ENCODE measurements at regions not wholly inside any gene's neighbourhood (a gene's known extent, or its start where the extent isn't known, plus 50 kb on each side); places are given as distances from the start of the nearest gene placed in this dataset.

DNA sequence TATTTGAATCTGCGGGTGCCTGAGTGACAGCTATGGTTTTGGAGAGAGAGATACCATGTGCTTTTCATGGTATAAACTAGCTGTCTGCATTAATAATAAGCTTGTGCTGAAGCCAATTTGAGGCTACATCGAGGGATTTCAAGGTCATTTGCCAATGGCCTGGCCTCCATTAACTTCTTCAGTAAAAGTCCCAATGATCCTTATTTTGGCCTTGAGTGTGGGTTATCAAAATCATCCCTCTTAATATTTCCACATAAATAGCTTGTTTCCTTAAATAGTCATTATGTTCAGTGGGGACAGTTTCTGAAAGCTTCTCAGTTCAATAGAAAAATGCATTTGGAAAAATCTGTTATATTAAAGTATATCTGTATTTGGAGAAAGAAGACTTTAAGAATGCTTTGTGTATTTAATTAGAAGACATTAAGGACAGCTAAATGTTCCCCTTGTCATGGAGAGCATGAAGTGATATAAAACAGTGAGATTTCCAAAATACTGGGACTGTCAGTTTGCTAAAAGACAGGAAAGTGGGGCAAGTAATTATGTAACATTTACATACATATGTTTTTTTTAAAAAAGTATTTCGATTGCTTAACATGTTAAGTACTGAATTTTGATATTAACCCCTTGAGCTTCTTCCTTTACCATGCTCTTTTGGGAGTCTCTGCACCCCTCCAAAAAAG is 355.5 kb upstream of the ZEB2 start:
- DNase-seq (ENCODE audit: low spot score): no peak

DNA sequence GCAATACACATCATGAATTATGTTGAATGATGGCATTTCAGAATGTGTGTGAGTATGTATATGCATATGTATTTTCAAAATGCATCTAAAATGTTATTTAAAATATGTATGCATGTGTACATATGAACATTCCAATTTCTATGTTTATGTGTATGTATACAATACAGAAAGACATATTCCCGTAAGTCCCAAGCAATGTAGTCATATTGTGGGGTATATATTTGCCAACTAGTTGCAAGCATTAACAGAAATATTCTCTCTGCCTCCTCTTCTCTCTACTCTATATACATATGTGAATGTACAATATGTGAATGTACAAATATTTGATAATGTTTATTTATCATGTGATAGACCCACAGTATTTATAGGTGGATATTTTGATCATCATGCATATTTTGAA is 345.8 kb upstream of the ZEB2 start:
- no peak for DNase-seq (ENCODE audit: low spot score)

DNA sequence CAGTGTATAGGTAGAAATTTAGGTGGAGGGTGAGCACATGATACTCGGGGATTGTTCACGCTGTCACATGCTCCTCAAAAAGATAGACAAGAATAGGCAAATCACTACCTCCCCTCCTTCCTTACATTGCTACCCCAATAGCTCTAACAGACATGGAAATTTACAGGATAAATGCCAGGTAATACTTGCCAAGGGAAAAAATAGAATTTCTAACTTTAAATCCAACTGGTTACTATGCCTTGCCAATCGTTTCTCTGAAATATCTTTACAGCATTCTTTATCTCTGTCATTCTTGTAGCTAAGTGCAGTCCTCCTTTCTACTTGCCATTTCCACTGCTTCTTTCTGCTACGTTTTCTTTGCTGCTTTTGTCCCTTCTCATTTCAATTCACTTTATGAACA is 339.8 kb upstream of the ZEB2 start:
- no peak for DNase-seq (ENCODE audit: low spot score)

DNA sequence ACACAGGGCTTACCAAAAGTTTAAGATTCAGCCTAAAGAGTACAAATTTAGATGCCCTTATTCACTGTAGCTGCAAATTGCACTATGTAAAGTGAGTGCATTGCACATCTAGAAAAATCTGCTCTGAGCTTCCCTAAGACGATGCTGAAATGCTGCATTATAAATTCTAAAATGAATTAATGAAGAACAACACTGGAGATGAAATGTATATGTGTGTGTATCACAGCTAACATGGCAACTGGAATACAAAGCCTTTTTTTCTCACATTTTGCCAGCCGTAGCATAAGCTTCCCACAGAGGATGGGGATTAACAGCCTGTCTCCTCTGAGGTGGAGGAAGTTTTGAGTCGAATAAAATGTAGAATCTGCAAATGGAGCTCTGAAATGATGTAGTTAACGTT is 338.3 kb upstream of the ZEB2 start:
- DNase-seq (ENCODE audit: low spot score): no peak

DNA sequence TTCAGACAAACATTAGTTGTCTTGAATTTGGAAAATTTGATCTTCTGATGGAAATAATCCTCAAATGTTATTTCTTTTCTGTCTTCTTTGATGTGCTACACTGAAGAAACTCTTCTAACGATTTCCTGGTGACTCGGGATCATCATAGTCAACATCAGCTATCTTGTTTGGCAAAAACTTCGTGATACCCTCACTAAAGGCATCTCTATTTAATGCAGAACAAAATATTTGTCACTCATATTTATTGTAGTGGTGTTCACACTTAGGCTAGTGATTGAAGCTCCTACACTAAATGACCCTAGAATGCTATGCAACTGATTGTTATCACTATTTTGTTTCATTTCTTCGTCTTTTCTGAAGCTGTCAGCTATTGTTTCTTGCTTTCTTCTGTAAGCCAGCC is 334.7 kb upstream of the ZEB2 start:
- no peak for DNase-seq (ENCODE audit: low spot score)

DNA sequence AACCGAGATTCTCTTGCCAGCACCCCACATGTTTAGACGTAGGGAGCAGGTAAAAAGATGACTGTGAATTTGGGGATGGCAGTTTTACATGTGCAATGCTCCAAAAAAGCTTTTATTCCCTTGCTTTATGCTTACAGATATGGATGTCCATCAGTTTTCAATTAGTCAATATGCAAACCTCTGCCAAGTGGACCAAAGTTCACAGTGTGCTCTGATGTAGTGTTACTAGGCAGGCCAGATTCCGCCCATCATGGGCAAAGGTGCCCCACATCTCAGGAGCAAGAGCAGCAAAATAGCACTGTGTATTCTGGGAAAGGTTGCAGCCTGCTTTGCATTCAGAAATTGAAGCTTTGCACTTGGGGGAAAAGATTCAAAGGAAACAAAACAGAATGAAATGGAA is 329.7 kb upstream of the ZEB2 start:
- no peak for DNase-seq (ENCODE audit: low spot score)

DNA sequence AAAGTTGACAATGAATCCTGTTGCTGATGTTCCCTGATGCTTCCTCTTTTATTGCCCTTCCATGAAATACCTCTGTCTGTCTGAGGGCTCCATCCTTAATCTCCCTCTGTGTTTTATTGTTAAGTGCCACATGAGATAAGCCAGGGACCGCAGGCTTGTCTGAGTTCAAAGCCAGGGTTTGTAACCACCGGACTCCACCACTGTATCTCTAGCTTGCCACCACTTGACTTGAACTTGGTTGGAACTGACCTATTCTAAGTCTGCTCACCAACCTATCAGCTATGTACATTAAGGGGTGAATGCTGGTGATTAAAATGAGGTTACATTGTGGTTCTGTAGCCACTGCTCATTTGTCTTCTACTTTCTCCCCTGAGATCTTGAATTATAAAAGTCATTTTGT is 328.5 kb upstream of the ZEB2 start:
- DNase-seq (ENCODE audit: low spot score): no peak

DNA sequence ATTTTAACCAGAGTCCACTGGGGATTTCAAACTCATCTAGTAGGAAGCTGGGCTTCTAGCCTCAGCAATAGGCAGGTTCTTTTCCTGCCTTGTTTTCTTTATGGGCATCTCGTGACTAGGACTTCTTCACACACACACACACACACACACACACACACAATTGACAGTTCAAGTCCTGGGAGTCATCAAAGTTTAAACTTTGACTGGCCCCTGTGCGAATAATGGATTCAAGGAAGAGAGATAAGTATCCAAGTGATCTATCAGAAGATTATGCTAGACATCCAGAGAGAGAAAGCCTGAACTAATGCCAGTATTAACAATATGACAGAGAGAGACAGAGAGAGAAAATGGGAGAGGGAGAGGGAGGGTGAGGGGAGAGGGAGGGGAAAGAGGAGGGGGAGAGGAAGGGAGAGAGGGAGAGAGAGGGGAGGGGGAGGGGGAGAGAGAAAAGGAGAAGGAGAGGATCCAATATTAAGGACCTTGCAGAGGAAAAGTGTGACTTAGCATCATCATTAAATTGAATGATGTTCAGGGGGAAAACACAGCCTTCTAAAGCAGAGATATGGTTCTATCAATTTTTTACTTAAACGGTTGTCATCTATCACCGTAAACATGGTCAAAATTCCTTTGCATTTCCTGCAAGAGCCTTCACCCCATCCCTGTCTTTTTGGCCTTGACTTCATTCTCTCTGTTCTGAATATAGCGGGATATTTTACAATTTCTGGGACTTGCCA is 327.6 kb upstream of the ZEB2 start:
- DNase-seq (ENCODE audit: low spot score): no peak

DNA sequence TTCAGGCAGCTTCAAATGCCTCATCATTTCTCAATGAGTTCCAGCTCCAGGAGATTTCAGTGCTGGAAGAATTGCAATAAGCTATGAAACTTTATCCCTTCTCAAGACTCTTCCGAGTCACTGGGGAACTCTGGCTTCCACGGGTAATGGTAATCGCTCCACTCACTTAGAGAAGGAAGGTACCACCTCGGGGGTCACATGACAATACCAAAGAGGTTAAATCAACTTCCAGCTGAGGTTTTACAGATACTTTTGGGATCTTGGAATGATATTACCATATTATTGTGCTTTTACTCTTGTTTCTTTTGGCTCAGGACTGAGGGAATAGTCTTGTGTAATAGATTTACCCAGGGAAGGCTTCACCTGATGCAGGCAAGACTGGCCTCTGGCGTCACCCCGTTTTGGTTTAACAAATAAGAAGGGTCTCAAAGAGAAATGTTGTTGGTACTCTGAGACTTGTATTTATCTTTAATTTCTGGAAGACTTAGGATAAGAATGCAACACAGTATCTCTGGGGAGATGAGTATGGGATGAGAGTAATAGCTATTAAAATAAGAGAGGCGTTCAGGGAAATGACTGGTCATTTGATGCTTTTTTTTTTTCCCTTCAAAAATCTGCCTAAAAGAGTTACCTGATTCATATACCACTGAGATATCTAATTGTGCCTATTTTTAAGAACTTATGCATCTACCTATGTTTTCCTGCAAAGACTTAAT is 316.9 kb upstream of the ZEB2 start:
- DNase-seq (ENCODE audit: low spot score): no peak

DNA sequence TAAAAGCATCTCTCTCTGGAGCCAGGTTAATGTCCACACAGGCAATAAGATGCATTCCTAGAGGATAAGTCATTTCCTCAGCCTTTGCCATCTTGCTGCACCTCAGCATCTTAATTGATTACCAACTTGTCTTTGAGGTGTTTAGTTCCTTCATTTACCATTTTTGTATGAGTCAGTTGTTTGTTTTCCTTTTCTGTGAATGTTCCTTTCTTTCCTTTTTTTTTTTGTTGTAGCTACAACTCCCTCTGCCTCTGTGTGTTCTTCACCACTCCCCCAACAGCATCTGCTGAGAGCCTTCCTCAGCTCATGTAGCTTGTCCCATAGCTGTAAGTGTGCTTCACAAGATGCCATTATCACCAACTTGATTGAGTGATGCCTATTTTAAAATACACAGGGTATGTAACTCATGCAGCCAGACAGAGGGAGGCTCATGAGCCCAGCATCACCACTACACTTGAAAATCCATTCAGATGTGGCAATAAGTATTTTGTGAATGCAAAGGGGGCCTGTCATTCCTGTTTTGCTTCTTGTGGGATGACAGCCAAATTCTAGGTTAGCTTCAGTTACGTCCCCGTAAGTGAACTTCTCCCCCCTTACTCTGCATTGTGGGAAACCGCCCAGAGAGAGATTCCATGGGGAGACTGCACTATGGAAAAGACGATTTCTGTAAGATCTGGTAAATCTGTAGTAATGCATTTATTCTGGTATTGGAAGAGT is 315.9 kb upstream of the ZEB2 start:
- no peak for DNase-seq (ENCODE audit: low spot score)

DNA sequence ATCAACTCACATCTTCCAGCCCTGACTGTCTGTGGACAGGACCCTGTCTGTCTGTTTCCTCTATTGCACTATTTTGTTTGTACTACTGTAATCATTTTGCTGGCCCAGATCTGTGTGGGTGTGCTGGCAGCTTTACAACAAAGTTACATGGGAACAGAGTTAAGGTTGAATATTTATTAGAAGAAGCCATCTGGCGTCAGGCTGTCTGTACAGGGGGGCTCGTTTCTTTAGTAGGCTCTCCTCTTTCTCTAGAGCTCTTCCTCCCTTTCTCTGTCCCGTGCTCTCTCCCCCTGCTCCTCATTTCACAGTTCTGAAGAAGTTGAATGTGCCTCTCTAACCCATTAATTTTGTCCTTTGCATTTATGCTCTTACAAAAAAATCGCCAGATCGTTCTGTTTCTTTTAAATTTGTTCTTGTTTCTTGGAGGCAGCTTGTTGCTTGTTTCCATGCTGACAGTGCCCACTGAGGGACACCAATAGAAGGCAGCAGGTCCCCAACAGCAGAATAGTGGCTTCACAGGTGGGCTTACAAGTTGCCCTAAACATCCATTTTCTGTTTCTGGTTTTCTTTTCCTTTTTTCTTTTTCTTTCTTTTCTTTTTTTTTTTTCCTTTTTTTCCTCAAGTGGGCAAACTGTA is 315.2 kb upstream of the ZEB2 start:
- no peak for DNase-seq (ENCODE audit: low spot score)

DNA sequence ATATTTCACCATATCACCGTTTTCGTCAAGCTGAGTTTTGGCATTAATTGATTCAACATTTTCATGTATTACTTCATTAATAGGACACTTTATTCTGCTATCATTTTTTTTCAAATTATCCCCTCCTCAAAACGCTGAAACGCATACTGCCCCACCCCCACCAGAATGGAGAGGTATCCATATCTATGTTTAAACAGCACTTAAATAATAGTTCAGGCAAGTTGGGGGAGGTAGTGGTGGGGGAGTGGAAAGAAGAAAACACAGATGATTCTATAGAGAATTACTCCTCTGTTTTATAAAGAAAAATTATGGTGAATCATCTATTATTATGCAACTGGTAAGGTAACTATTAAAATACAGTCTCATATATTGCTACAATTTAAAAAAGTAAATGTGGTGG is 314.4 kb upstream of the ZEB2 start:
- no peak for DNase-seq (ENCODE audit: low spot score)

DNA sequence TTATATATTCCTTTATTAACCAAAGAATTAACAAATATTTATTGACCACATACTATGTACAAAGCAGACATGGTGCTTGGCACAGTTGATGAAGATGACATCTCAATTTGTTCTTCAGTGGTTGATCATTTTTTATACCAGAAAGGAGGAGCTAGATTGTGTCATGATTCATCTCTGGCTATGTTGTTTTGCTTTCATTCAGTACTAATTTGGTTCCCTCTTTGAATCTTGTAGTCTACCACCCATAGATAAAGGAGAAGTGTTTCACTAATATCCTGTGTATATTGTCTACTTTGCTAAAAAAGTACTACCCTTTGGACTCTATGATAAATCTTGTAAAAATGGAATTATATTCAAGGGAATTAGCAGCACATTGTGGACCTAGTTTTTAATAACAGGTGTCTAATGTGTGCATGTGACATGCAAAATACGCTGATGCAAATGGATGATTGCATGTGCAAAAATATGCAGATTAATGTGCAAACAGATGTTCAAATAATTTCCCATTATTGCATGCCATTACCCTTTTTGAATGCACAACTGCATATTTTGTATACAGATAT is 313.2 kb upstream of the ZEB2 start:
- no peak for DNase-seq (ENCODE audit: low spot score)

DNA sequence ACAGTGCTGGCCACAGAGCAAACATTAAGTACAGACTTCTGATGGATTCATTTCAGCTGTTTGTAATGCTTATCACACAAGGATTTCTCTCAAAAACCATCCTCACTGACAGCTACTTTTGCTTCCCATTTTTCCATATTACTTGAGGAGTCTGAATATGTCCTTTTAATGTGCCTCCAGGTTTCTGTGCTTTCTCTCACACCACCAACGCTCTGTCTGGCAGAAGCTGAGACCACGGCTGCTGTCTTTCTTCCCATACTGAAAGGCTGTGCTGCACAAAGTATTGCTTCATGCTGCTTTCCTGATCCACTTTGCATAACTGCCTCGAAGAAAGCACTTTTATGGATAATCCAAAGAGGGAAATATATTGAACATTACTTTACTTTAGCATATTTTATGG is 312.1 kb upstream of the ZEB2 start:
- no peak for DNase-seq (ENCODE audit: low spot score)

DNA sequence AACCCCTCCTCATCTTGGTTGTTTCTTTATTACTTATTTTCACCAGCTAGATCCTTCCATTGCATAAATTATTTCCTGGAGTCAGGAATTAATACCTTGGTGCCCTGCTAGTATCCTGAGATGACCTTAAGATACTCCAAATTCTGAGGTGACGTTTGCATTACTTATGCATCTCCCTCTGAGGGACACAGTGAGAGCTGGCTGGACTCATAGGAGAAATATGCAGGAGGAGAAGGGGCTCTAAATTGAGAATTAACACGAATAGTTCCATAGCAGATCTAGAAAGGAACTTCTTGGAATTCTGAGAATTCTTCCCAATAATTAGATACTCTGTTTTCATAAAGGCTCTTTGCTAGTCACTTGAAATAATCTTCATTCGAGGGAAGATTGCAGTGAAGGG is 310.6 kb upstream of the ZEB2 start:
- no peak for DNase-seq (ENCODE audit: low spot score)

DNA sequence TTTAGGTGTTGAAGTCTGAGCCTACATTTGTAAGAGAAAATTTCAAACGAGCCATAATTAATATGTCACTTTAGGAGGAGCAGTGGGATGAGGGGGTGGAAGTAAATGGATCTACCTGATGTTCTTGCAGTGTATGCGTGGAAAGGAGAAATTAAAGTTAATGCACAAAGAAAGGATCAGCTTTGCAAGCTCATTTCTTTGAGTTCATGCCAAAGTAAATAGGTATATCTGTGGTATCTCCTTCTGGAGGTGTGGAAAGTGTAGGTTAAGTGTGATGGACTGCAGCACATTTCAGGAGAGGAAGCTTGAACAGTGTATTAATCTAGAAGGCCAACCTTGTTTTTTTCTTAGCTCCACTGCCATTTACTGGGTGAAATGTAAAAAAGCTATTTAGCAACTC is 307.5 kb upstream of the ZEB2 start:
- DNase-seq (ENCODE audit: low spot score): no peak

DNA sequence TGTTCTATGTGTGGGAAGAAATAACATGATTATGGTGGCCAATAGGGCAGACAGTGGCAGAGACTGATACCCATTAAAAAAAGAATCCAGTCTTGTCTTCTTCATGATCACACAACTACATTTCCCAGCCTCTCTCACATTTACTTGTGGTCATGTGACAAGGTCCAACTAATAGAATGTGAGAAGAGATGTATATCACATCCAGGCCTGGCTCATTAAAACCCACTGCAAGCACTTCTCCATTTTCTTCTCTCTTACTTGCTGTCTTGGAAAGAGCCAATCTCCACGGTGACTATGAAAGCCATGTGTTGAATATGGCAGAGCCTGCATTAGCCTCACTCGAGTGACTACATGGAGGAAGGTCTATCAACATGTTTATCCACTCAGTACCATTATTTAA is 306.2 kb upstream of the ZEB2 start:
- no peak for DNase-seq (ENCODE audit: low spot score)

DNA sequence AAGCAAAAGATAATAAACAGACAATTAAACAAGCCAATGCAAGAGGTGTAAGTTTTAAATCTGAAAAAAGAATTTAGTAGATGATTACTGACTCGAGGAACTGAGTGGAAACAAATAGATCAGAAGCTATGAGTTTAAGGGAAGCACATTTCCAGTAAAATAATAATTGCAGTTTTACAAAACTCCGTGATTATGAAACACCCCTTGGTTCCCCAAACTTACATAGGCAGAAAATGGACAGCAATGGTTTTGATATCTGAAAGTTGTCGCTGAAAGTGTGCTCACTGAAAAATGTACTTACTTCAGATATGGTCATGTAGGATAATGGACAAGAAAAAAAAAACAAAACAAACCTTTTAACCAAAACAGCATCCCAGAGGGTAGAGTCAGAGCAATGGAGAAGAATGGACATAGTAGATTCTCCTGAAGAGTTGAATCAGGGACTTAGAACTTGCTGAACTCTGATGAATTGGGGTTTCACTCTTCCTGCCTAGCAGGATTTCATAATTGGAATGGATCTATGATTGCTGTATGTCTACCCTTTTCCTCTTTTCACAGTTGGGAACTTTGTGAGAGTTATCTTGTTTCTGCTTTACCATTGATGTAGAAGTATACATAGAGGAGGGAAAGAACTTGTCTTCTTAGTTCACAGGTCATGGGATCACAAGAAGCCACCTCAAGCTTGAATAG is 305.6 kb upstream of the ZEB2 start:
- no peak for DNase-seq (ENCODE audit: low spot score)

DNA sequence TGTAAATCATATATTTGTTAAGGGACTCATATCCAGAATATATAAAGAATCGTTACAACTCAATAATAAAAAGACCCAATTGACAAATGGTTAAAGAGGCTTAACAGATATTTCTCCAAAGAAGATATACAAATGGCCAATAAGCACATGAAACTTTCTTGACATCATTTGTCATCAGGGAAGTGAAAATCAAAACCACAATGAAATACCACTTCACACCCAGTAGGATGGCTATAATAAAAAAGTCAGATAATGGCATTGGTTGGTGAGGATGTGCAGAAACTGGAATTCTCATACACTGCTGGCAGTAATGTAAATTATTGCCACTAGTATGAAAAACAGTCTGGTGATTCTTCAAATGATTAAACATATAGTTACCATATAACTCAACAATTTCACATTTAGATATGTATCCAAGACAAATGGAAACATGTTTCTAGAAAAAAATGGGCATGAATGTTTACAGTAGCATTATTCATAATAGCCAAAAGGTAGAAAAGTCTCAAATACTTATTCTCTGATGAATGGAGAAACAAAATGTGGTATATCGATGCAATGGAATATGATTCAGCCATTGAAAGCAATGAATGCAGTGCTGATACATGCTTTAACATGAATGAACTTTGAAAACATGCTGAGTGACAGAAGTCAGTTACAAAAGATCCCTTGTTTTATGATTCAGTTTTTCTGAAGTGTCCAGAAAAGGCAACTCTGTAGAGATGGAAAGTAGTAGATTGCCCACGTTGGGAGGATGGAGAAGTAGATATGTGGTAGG is 304.6 kb upstream of the ZEB2 start:
- no peak for DNase-seq (ENCODE audit: low spot score)

DNA sequence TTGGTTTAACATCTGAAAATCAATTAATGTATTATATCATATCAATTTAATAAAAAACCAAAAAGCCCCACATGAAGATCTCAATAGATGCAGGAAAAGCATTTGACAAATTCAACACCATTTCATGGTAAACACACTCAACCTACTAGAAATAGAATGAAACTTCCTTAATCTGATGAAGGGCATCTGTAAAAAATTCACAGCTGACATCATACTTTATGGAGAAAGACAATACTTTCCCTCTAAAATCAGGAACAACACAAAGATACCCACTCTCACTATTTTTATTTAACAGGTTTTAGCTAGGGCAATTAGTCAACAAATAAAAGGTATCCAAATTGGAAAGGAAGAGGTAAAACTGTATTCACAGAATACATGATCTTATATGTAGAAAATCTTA is 303.0 kb upstream of the ZEB2 start:
- DNase-seq (ENCODE audit: low spot score): no peak

DNA sequence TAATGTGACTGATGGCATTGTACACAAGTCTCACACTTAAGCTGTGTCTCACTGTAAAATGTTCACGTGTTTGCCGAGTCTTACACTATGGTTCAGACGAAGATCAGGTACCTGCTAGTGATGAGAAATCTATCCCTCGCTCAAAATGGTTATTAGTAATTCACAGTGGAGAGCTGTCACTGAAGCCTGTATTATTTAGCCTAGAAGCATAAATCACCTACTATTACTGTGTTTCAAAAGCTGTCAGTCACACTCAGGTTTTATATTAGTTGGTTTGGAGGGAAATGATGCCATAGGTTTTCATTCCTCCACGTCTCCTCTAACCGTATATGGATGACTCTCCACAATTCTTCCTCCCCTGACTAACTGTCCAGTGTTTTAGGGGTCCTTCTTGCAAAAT is 292.4 kb upstream of the ZEB2 start:
- DNase-seq (ENCODE audit: low spot score): no peak
